Astrocyte (in vitro differentiated cells and primary cell): ENCODE measurements at regions not wholly inside any gene's neighbourhood (a gene's known extent, or its start where the extent isn't known, plus 50 kb on each side); places are given as distances from the start of the nearest gene placed in this dataset.

Experiments
- CTCF ChIP-seq: IDR thresholded peaks from 2 replicates; pipeline ENCODE4 v1.5.1; 2011; ENCODE audit warnings: low read depth, mild to moderate bottlenecking, inconsistent platforms, low read length, moderate library complexity; ENCODE audit not compliant: insufficient read depth
- EZH2 ChIP-seq: IDR thresholded peaks from 2 replicates; pipeline ENCODE4 v1.6.1; 2012; ENCODE audit warnings: mild to moderate bottlenecking, low read length, inconsistent platforms; ENCODE audit not compliant: insufficient read depth

GRCh38 chr21:35352066-35352770 is 303.1 kb upstream of the RUNX1 start:
- TF ChIP-seq CTCF (no peak), EZH2 (no peak)
